SU-DHL-6 (cell line): ENCODE measurements at regions not wholly inside any gene's neighbourhood (a gene's known extent, or its start where the extent isn't known, plus 50 kb on each side); places are given as distances from the start of the nearest gene placed in this dataset.

Experiments
- H2AFZ ChIP-seq: fragments of 200-600 bp; sonication (generic); 2 replicates; pipeline ENCODE4 v1.6.1; 2014; ENCODE audit warnings: low read depth, mild to moderate bottlenecking, moderate library complexity, mixed read lengths, antibody characterized with exemption, low read length; ENCODE audit not compliant: severe bottlenecking
- H3F3A ChIP-seq: fragments of 200-600 bp; shearing (Covaris generic); 2 replicates; pipeline ENCODE4 v1.6.0; 2016; ENCODE audit warnings: antibody characterized with exemption, mild to moderate bottlenecking; ENCODE audit not compliant: insufficient read depth
- H3K27ac ChIP-seq: fragments of 200-600 bp; sonication (generic); 2 replicates; pipeline ENCODE4 v1.5.1; 2016; ENCODE audit warnings: low read depth, mild to moderate bottlenecking, low read length, moderate library complexity, mixed read lengths
- H3K27me3 ChIP-seq: fragments of 200-600 bp; sonication (generic), shearing (Covaris generic); 2 replicates; pipeline ENCODE4 v1.6.0; 2014; ENCODE audit warnings: mild to moderate bottlenecking, low read length
- H3K36me3 ChIP-seq: fragments of 200-600 bp; sonication (generic); 2 replicates; pipeline ENCODE4 v1.6.1; 2014; ENCODE audit warnings: mild to moderate bottlenecking, low read length, mixed read lengths
- H3K4me2 ChIP-seq: fragments of 300-600, 200-600 bp; shearing (Covaris generic), sonication (generic); 2 replicates; pipeline ENCODE4 v1.6.0; 2014; ENCODE audit warnings: low read length, low read depth, mild to moderate bottlenecking; ENCODE audit not compliant: poor library complexity, severe bottlenecking
- H3K4me3 ChIP-seq: fragments of 200-600 bp; sonication (generic); 2 replicates; pipeline ENCODE4 v1.5.1; 2014; ENCODE audit warnings: antibody characterized with exemption, low read length, mild to moderate bottlenecking, mixed read lengths; ENCODE audit not compliant: insufficient read depth, poor library complexity, severe bottlenecking
- H3K79me2 ChIP-seq: fragments of 200-600 bp; sonication (generic); 2 replicates; pipeline ENCODE4 v1.6.1; 2014; ENCODE audit warnings: mild to moderate bottlenecking, low read length, moderate library complexity; ENCODE audit not compliant: insufficient read depth
- H3K9ac ChIP-seq: fragments of 200-600 bp; sonication (generic); 2 replicates; pipeline ENCODE4 v1.7.0; 2014; ENCODE audit warnings: mild to moderate bottlenecking, low read length
- H3K9me2 ChIP-seq: fragments of 200-600 bp; sonication (generic); replicated peaks from 2 replicates; pipeline ENCODE4 v1.6.1; 2014; ENCODE audit warnings: low read length; ENCODE audit not compliant: insufficient read depth
- H3K9me3 ChIP-seq: fragments of 200-600 bp; sonication (generic); 2 replicates; pipeline ENCODE4 v1.6.1; 2014; ENCODE audit warnings: low read length, mixed read lengths; ENCODE audit not compliant: insufficient read depth
- H4K20me1 ChIP-seq: fragments of 200-600 bp; sonication (generic); 2 replicates; pipeline ENCODE4 v1.6.1; 2014; ENCODE audit warnings: low read depth, mild to moderate bottlenecking, antibody characterized with exemption, low read length, moderate library complexity, mixed read lengths
- EZH2phosphoT487 ChIP-seq: fragments of 200-600 bp; sonication (generic), shearing (Covaris generic); conservative IDR thresholded peaks from 2 replicates; pipeline ENCODE4 v1.6.1; 2018; ENCODE audit warnings: mild to moderate bottlenecking, antibody characterized with exemption, low read length, moderate library complexity, mixed read lengths
- TF ChIP-seq, protein P1 (sequence below): fragments of 200-600 bp; sonication (generic); IDR thresholded peaks from one replicate; pipeline ENCODE4 v1.5.1; 2017; ENCODE audit warnings: antibody characterized with exemption, mild to moderate bottlenecking, low read length, moderate library complexity; ENCODE audit not compliant: insufficient read depth, poor library complexity, severe bottlenecking

DNA sequence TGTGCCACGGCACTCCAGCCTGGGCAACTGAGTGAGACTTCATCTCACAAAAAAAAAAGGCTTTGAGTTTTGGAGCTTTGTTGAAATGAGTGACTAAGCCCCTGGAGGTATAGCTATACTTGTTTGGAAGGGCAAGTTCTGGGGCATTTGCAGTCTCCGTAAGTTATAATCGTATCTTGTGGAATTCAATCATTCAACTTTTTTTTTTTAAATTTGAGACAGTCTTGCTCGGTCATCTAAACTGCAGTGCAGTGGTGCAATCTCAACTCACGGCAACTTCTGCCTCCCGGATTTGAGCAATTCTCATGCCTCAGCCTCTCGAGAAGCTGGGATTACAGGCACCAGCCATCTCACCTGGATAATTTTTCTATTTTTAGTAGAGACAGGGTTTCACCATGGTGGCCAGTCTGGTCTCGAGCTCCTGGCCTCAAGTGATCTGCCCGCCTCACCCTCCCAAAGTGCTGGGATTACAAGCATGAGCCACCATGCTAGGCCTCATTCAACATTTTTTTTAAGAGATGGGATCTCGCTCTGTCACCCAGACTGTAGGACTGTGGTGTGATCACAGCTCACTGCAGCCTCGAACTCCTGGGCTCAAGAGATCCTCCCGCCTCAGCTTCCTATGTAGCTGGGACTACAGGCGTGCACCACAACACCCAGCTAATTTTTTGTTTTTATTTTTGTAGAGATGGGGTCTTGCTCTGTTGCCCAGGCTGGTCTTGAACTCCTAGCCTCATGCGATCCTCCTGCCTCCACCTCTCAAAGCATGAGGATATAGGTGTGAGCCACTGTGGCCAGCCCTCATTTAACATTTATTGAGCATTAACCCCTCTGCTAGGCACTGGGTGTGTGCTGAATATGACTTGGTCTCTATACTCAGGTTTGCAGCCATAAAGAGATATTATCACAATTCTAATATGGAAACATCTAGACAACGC lies 133.7 kb upstream of the MAP1LC3B2 start:
- Histone ChIP-seq H3K9me2 (no peaks in the 10 kb centered on the region), H3F3A (no peaks in the 10 kb centered on the region), H4K20me1 (no peaks in the 10 kb centered on the region), H3K9ac (no peak overlapping the region), H3K4me3 (no peak overlapping the region), H3K79me2 (no peaks in the 10 kb centered on the region), H2AFZ (no peak overlapping the region), H3K27ac (no peak overlapping the region), H3K27me3 (no peaks in the 10 kb centered on the region), H3K36me3 (no peaks in the 10 kb centered on the region), H3K9me3 (peaks cover 5% of the 10 kb centered on the region; the same call in 1 of the 2 replicates), H3K4me2 (no peak overlapping the region)
- TF ChIP-seq, protein P1, sequence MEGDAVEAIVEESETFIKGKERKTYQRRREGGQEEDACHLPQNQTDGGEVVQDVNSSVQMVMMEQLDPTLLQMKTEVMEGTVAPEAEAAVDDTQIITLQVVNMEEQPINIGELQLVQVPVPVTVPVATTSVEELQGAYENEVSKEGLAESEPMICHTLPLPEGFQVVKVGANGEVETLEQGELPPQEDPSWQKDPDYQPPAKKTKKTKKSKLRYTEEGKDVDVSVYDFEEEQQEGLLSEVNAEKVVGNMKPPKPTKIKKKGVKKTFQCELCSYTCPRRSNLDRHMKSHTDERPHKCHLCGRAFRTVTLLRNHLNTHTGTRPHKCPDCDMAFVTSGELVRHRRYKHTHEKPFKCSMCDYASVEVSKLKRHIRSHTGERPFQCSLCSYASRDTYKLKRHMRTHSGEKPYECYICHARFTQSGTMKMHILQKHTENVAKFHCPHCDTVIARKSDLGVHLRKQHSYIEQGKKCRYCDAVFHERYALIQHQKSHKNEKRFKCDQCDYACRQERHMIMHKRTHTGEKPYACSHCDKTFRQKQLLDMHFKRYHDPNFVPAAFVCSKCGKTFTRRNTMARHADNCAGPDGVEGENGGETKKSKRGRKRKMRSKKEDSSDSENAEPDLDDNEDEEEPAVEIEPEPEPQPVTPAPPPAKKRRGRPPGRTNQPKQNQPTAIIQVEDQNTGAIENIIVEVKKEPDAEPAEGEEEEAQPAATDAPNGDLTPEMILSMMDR = no peak
- no peak for TF ChIP-seq EZH2phosphoT487

GRCh38 chr12:116426391-116427136 lies 132.6 kb upstream of the MAP1LC3B2 start:
- no peak overlapping the region for H2AFZ ChIP-seq
- no peaks in the 10 kb centered on the region for H4K20me1 ChIP-seq
- no peak overlapping the region for H3K4me2 ChIP-seq
- no peaks in the 10 kb centered on the region for H3K9me2 ChIP-seq
- H3K36me3 ChIP-seq = no peaks in the 10 kb centered on the region
- H3K4me3 ChIP-seq = no peak overlapping the region
- H3F3A ChIP-seq = no peaks in the 10 kb centered on the region
- no peak overlapping the region for H3K9ac ChIP-seq
- no peak for TF ChIP-seq EZH2phosphoT487
- TF ChIP-seq, protein P1 = no peak
- H3K27ac ChIP-seq = no peak overlapping the region
- no peaks in the 10 kb centered on the region for H3K27me3 ChIP-seq
- no peaks in the 10 kb centered on the region for H3K79me2 ChIP-seq
- H3K9me3 ChIP-seq = peaks cover 5% of the 10 kb centered on the region; the same call in 1 of the 2 replicates

DNA sequence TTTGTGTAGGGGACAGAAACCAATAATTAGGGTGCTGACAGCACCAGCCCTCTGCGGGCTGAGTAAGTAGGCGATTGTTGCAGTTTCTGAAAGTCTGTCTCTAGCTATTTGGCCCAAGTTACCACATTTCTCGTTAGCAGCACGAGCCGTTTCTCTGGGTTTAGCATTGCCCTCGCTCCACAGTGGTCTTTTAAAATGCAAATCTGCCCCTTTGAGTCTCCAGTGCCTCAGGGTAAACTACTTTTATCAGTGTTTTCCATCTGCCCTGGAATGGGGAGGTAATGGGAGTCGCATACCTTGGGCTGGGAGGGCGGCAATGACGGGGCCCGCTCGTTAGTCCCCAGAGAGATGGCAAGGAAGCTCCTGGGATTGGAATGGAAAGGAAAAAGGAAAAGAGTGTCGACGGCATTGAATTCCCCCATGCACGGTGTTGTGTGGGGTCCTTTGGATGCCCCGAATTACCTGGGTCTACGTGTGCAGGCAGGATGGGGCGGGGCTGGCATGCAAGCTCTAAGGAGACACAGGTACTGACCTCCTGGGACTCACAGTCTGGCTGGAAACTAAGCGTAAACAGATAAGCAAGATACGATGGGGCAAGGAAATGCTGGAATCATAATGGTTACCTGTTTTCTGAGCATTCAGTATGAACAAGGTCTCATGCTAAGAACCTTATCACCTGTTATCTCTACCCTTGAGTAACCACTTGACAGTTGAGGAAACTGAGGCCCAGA lies 131.8 kb upstream of the MAP1LC3B2 start:
- no peak overlapping the region for H3K4me3 ChIP-seq
- H3K9me2 ChIP-seq = no peaks in the 10 kb centered on the region
- no peak for TF ChIP-seq EZH2phosphoT487
- TF ChIP-seq, protein P1 = no peak
- H3K36me3 ChIP-seq = no peaks in the 10 kb centered on the region
- H4K20me1 ChIP-seq = no peaks in the 10 kb centered on the region
- H3K79me2 ChIP-seq = no peaks in the 10 kb centered on the region
- no peaks in the 10 kb centered on the region for H3F3A ChIP-seq
- no peak overlapping the region for H3K9ac ChIP-seq
- no peaks in the 10 kb centered on the region for H3K9me3 ChIP-seq
- H3K4me2 ChIP-seq = no peak overlapping the region
- no peak overlapping the region for H2AFZ ChIP-seq
- H3K27ac ChIP-seq = no peak overlapping the region
- H3K27me3 ChIP-seq = no peaks in the 10 kb centered on the region
